ENCODE measurements at regions not wholly inside any gene's neighbourhood (a gene's known extent, or its start where the extent isn't known, plus 50 kb on each side); places are given as distances from the start of the nearest gene placed in this dataset.

DNA sequence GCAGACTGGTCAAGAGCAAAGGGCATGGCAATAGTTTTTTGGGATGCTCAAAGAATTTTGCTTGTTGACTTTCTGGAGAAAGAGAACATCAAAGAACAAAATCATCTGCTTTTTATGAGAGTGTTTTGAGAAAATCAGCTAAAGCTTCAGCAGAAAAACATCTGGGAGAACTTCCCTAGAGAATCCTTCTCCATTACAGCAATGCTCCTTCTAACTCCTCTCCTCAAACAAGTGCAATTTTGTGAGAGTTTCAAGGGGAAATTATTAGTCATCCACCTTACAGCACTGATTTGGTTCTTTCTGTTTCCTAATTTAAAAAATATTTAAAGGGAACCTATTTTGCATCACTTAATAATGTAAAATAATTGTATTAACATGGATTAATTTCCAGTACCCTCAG lies 226.9 kb upstream of the NXPH2 start:
- POLR2A ChIA-PET = no interaction called here
- H2AFZ ChIP-seq (ENCODE audit: low read depth) = no peak overlapping the region

More for the DNA sequence above, 226.9 kb upstream of the NXPH2 start:
- TF ChIP-seq ELF1 (IDR thresholded peaks at IDR 0.05) (no peak), GABPA (IDR thresholded peaks at IDR 0.05; ENCODE audit: low read depth) (no peak), FOXJ3 (CRISPR knock-in tag; IDR thresholded peaks at IDR 0.05) (no peak), FOXM1 (IDR thresholded peaks at IDR 0.05; ENCODE audit: low read depth) (no peak), FOSL2 (IDR thresholded peaks at IDR 0.05; ENCODE audit: borderline replicate concordance, low read depth) (no peak), JUND (IDR thresholded peaks at IDR 0.05) (no peak), MEF2A (IDR thresholded peaks at IDR 0.05; ENCODE audit: borderline replicate concordance, low read depth) (no peak), CHD2 (IDR thresholded peaks at IDR 0.05; ENCODE audit: low read length, partially characterized antibody) (no peak), RFX5 (IDR thresholded peaks at IDR 0.05; ENCODE audit: low read length) (no peak), SMC3 (IDR thresholded peaks at IDR 0.05; ENCODE audit: low read depth, low read length) (no peak), TEAD4 (IDR thresholded peaks at IDR 0.05; ENCODE audit: borderline replicate concordance, insufficient read depth) (no peak), NRF1 (IDR thresholded peaks at IDR 0.05; ENCODE audit: low read depth, low read length) (no peak)
- TF ChIP-seq, protein P1, sequence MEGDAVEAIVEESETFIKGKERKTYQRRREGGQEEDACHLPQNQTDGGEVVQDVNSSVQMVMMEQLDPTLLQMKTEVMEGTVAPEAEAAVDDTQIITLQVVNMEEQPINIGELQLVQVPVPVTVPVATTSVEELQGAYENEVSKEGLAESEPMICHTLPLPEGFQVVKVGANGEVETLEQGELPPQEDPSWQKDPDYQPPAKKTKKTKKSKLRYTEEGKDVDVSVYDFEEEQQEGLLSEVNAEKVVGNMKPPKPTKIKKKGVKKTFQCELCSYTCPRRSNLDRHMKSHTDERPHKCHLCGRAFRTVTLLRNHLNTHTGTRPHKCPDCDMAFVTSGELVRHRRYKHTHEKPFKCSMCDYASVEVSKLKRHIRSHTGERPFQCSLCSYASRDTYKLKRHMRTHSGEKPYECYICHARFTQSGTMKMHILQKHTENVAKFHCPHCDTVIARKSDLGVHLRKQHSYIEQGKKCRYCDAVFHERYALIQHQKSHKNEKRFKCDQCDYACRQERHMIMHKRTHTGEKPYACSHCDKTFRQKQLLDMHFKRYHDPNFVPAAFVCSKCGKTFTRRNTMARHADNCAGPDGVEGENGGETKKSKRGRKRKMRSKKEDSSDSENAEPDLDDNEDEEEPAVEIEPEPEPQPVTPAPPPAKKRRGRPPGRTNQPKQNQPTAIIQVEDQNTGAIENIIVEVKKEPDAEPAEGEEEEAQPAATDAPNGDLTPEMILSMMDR (IDR thresholded peaks at IDR 0.05) = no peak
- TF ChIP-seq, protein P2, sequence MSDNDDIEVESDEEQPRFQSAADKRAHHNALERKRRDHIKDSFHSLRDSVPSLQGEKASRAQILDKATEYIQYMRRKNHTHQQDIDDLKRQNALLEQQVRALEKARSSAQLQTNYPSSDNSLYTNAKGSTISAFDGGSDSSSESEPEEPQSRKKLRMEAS (IDR thresholded peaks at IDR 0.05; ENCODE audit: low read depth) = no peak
- TF ChIP-seq, protein P3, sequence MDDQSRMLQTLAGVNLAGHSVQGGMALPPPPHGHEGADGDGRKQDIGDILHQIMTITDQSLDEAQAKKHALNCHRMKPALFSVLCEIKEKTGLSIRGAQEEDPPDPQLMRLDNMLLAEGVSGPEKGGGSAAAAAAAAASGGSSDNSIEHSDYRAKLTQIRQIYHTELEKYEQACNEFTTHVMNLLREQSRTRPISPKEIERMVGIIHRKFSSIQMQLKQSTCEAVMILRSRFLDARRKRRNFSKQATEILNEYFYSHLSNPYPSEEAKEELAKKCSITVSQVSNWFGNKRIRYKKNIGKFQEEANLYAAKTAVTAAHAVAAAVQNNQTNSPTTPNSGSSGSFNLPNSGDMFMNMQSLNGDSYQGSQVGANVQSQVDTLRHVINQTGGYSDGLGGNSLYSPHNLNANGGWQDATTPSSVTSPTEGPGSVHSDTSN (IDR thresholded peaks at IDR 0.05) = no peak
- TF ChIP-seq, protein P4, sequence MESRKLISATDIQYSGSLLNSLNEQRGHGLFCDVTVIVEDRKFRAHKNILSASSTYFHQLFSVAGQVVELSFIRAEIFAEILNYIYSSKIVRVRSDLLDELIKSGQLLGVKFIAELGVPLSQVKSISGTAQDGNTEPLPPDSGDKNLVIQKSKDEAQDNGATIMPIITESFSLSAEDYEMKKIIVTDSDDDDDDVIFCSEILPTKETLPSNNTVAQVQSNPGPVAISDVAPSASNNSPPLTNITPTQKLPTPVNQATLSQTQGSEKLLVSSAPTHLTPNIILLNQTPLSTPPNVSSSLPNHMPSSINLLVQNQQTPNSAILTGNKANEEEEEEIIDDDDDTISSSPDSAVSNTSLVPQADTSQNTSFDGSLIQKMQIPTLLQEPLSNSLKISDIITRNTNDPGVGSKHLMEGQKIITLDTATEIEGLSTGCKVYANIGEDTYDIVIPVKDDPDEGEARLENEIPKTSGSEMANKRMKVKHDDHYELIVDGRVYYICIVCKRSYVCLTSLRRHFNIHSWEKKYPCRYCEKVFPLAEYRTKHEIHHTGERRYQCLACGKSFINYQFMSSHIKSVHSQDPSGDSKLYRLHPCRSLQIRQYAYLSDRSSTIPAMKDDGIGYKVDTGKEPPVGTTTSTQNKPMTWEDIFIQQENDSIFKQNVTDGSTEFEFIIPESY (IDR thresholded peaks at IDR 0.05; ENCODE audit: borderline replicate concordance, low read depth) = no peak
- TF ChIP-seq, protein P5, sequence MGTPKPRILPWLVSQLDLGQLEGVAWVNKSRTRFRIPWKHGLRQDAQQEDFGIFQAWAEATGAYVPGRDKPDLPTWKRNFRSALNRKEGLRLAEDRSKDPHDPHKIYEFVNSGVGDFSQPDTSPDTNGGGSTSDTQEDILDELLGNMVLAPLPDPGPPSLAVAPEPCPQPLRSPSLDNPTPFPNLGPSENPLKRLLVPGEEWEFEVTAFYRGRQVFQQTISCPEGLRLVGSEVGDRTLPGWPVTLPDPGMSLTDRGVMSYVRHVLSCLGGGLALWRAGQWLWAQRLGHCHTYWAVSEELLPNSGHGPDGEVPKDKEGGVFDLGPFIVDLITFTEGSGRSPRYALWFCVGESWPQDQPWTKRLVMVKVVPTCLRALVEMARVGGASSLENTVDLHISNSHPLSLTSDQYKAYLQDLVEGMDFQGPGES (IDR thresholded peaks at IDR 0.05; ENCODE audit: low read depth, low read length) = no peak
- TF ChIP-seq, protein P6, sequence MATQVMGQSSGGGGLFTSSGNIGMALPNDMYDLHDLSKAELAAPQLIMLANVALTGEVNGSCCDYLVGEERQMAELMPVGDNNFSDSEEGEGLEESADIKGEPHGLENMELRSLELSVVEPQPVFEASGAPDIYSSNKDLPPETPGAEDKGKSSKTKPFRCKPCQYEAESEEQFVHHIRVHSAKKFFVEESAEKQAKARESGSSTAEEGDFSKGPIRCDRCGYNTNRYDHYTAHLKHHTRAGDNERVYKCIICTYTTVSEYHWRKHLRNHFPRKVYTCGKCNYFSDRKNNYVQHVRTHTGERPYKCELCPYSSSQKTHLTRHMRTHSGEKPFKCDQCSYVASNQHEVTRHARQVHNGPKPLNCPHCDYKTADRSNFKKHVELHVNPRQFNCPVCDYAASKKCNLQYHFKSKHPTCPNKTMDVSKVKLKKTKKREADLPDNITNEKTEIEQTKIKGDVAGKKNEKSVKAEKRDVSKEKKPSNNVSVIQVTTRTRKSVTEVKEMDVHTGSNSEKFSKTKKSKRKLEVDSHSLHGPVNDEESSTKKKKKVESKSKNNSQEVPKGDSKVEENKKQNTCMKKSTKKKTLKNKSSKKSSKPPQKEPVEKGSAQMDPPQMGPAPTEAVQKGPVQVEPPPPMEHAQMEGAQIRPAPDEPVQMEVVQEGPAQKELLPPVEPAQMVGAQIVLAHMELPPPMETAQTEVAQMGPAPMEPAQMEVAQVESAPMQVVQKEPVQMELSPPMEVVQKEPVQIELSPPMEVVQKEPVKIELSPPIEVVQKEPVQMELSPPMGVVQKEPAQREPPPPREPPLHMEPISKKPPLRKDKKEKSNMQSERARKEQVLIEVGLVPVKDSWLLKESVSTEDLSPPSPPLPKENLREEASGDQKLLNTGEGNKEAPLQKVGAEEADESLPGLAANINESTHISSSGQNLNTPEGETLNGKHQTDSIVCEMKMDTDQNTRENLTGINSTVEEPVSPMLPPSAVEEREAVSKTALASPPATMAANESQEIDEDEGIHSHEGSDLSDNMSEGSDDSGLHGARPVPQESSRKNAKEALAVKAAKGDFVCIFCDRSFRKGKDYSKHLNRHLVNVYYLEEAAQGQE (IDR thresholded peaks at IDR 0.05; ENCODE audit: low read depth, low read length) = no peak
- TF ChIP-seq, protein P7, sequence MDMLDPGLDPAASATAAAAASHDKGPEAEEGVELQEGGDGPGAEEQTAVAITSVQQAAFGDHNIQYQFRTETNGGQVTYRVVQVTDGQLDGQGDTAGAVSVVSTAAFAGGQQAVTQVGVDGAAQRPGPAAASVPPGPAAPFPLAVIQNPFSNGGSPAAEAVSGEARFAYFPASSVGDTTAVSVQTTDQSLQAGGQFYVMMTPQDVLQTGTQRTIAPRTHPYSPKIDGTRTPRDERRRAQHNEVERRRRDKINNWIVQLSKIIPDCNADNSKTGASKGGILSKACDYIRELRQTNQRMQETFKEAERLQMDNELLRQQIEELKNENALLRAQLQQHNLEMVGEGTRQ (IDR thresholded peaks at IDR 0.05; ENCODE audit: borderline replicate concordance, low read depth, low read length) = no peak
- H3K9ac ChIP-seq = no peak overlapping the region
- H3K9me2 ChIP-seq = no peaks in the 10 kb centered on the region
- no peaks in the 10 kb centered on the region for H3K27me3 ChIP-seq (ENCODE audit: insufficient read depth)
- H3F3A ChIP-seq (replicated peaks; ENCODE audit: insufficient read depth) = no peaks in the 10 kb centered on the region
- no peaks in the 10 kb centered on the region for H3K36me3 ChIP-seq (replicated peaks in 1 of 2; ENCODE audit: control insufficient read depth in 1 of 2, insufficient read depth in 2 of 2, low read length in 1 of 2)
- no peaks in the 10 kb centered on the region for H4K20me1 ChIP-seq (ENCODE audit: insufficient read depth)
- CTCF ChIA-PET = no interaction called here
- no peak overlapping the region for H3K4me2 ChIP-seq
- no peaks in the 10 kb centered on the region for H3K4me1 ChIP-seq (ENCODE audit: control insufficient read depth in 1 of 2, insufficient read depth in 2 of 2, low read depth in 1 of 2, low read length in 1 of 2)
- H3K79me2 ChIP-seq (ENCODE audit: insufficient read depth) = no peaks in the 10 kb centered on the region
- no peak overlapping the region for H3K27ac ChIP-seq (ENCODE audit: low read depth in 2 of 2, low read length in 1 of 2)
- no peak for DNase-seq
- no peak overlapping the region for H3K4me3 ChIP-seq (ENCODE audit: low read depth in 2 of 2, low read length in 1 of 2)
- H3K9me3 ChIP-seq = no peaks in the 10 kb centered on the region

Measured in SK-N-SH (cell line).